Thyroid gland (tissue), 4 donors: ENCODE measurements at regions not wholly inside any gene's neighbourhood (a gene's known extent, or its start where the extent isn't known, plus 50 kb on each side); places are given as distances from the start of the nearest gene placed in this dataset.

Experiments used
- POLR2A ChIP-seq, 2 donors: fragments of 450-650 bp; IDR thresholded peaks; one replicate each; pipeline ENCODE4 v1.6.1; 2017; ENCODE audit warnings: antibody characterized with exemption in 2 of 2, mild to moderate bottlenecking in 2 of 2, moderate library complexity in 1 of 2
- TF ChIP-seq, protein P1 (sequence below), 6 experiments: fragments of 200-600 bp in 3 of 6; fragments of 450-650 bp in 3 of 6; sonication (generic) in 3 of 6; IDR thresholded peaks; one replicate each; pipeline ENCODE4 v1.5.1; 2016 to 2019; ENCODE audit warnings: antibody characterized with exemption in 6 of 6, mild to moderate bottlenecking in 2 of 6, inconsistent platforms in 1 of 6, moderate library complexity in 1 of 6

- TF ChIP-seq, protein P1, sequence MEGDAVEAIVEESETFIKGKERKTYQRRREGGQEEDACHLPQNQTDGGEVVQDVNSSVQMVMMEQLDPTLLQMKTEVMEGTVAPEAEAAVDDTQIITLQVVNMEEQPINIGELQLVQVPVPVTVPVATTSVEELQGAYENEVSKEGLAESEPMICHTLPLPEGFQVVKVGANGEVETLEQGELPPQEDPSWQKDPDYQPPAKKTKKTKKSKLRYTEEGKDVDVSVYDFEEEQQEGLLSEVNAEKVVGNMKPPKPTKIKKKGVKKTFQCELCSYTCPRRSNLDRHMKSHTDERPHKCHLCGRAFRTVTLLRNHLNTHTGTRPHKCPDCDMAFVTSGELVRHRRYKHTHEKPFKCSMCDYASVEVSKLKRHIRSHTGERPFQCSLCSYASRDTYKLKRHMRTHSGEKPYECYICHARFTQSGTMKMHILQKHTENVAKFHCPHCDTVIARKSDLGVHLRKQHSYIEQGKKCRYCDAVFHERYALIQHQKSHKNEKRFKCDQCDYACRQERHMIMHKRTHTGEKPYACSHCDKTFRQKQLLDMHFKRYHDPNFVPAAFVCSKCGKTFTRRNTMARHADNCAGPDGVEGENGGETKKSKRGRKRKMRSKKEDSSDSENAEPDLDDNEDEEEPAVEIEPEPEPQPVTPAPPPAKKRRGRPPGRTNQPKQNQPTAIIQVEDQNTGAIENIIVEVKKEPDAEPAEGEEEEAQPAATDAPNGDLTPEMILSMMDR (IDR thresholded peaks at IDR 0.05): no peak
- no peak for TF ChIP-seq POLR2A (IDR thresholded peaks at IDR 0.05)
Measured at GRCh38 chr1:114229368-114229767, 75.7 kb upstream of the SYT6 start.
